PC-3 (cell line): ENCODE measurements at regions not wholly inside any gene's neighbourhood (a gene's known extent, or its start where the extent isn't known, plus 50 kb on each side); places are given as distances from the start of the nearest gene placed in this dataset.

Experiments used
- EZH2 ChIP-seq: fragments of 300-600 bp; sonication (generic); IDR thresholded peaks from one replicate; pipeline ENCODE4 v1.6.1; 2017; ENCODE audit warnings: antibody characterized with exemption, mild to moderate bottlenecking, low read length; ENCODE audit not compliant: unreplicated experiment
- EZH2phosphoT487 ChIP-seq: fragments of 300-600 bp; sonication (generic); IDR thresholded peaks from 2 replicates; pipeline ENCODE4 v1.6.1; 2018; ENCODE audit warnings: mild to moderate bottlenecking, antibody characterized with exemption, low read length, borderline replicate concordance
- TF ChIP-seq, protein P1 (sequence below): fragments of 300-600 bp; sonication (generic); conservative IDR thresholded peaks from 2 replicates; pipeline ENCODE4 v1.5.1; 2017; ENCODE audit warnings: antibody characterized with exemption, low read depth, mild to moderate bottlenecking, low read length

GRCh38 chr2:23053601-23054000, 331.4 kb upstream of the KLHL29 start:
- TF ChIP-seq EZH2 (no peak), EZH2phosphoT487 (no peak)
- TF ChIP-seq, protein P1, sequence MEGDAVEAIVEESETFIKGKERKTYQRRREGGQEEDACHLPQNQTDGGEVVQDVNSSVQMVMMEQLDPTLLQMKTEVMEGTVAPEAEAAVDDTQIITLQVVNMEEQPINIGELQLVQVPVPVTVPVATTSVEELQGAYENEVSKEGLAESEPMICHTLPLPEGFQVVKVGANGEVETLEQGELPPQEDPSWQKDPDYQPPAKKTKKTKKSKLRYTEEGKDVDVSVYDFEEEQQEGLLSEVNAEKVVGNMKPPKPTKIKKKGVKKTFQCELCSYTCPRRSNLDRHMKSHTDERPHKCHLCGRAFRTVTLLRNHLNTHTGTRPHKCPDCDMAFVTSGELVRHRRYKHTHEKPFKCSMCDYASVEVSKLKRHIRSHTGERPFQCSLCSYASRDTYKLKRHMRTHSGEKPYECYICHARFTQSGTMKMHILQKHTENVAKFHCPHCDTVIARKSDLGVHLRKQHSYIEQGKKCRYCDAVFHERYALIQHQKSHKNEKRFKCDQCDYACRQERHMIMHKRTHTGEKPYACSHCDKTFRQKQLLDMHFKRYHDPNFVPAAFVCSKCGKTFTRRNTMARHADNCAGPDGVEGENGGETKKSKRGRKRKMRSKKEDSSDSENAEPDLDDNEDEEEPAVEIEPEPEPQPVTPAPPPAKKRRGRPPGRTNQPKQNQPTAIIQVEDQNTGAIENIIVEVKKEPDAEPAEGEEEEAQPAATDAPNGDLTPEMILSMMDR: no peak
